Tibial artery (tissue), 4 donors: ENCODE measurements at regions not wholly inside any gene's neighbourhood (a gene's known extent, or its start where the extent isn't known, plus 50 kb on each side); places are given as distances from the start of the nearest gene placed in this dataset.

Experiments
- DNase-seq, 2 donors: peaks; one replicate each; pipeline ENCODE4 v3.0.0-alpha.2; 2019
- H3K27ac ChIP-seq, 2 donors: fragments of 200-600 bp; sonication (generic) in 1 of 2; 1 replicate in 1 of 2; 2 replicates in 1 of 2; pipeline ENCODE4 v1.5.1; 2018 to 2019; ENCODE audit warnings: mild to moderate bottlenecking in 1 of 2
- H3K27me3 ChIP-seq, 2 donors: fragments of 200-600 bp; sonication (generic) in 1 of 2; one replicate each; pipeline versions ENCODE4 v1.5.1 to v1.6.0; 2016 to 2019
- H3K36me3 ChIP-seq, 3 donors: fragments of 200-600 bp; sonication (generic) in 2 of 3; one replicate each; pipeline ENCODE4 v1.5.1; 2016 to 2019; ENCODE audit warnings: mild to moderate bottlenecking in 2 of 3
- H3K4me1 ChIP-seq, 4 donors: fragments of 200-600 bp; sonication (generic) in 2 of 4; 1 replicate in 3 of 4; 2 replicates in 1 of 4; pipeline ENCODE4 v1.5.1; 2016 to 2019
- H3K4me3 ChIP-seq, 2 donors: fragments of 200-600 bp; sonication (generic) in 1 of 2; 1 replicate in 1 of 2; 2 replicates in 1 of 2; pipeline ENCODE4 v1.5.1; 2018 to 2019; ENCODE audit warnings: mild to moderate bottlenecking in 2 of 2
- H3K9me3 ChIP-seq, 3 donors: fragments of 200-600 bp; sonication (generic) in 1 of 3; one replicate each; pipeline ENCODE4 v1.5.1; 2016 to 2019
- CTCF ChIP-seq, 2 experiments: fragments of 200-600 bp in 1 of 2; fragments of 450-650 bp in 1 of 2; IDR thresholded peaks; one replicate each; pipeline ENCODE4 v1.5.1; 2017 to 2019; ENCODE audit warnings: antibody characterized with exemption in 2 of 2, mild to moderate bottlenecking in 1 of 2, moderate library complexity in 1 of 2
- intact Hi-C: fragments of 100-400 bp; cut with DNase I; formaldehyde crosslinking; loops from one replicate; pipeline ENCODE4 v1.15.0; 2023; ENCODE audit warnings: low total_unique reads

GRCh38 chr4:20403290-20403689 lies 151.6 kb downstream of the SLIT2 start:
- H3K27me3 ChIP-seq: no peaks in the 10 kb centered on the region
- peaks cover 0 to 3% (median 0%) of the 10 kb centered on the region in 4 donors for H3K4me1 ChIP-seq
- DNase-seq: no peak
- intact Hi-C loops: no loop called here
- TF ChIP-seq CTCF (IDR thresholded peaks at IDR 0.05): no peak
- H3K27ac ChIP-seq: no peak overlapping the region
- H3K9me3 ChIP-seq: no peaks in the 10 kb centered on the region
- H3K36me3 ChIP-seq: no peaks in the 10 kb centered on the region
- no peak overlapping the region for H3K4me3 ChIP-seq

GRCh38 chr4:20403846-20404245 lies 152.1 kb downstream of the SLIT2 start:
- peaks cover 0 to 5% (median 0%) of the 10 kb centered on the region in 4 donors for H3K4me1 ChIP-seq
- DNase-seq: no peak
- intact Hi-C loops: no loop called here

GRCh38 chr4:20408611-20409010 lies 156.9 kb downstream of the SLIT2 start:
- Histone ChIP-seq H3K27me3 (no peaks in the 10 kb centered on the region), H3K36me3 (no peaks in the 10 kb centered on the region), H3K9me3 (no peaks in the 10 kb centered on the region), H3K4me3 (no peak overlapping the region), H3K4me1 (peaks cover 0 to 5% (median 0%) of the 10 kb centered on the region in 4 donors), H3K27ac (peak overlapping the region in 1 of 2 donors; percentile 17)
- DNase-seq: no peak
- no peak for TF ChIP-seq CTCF (IDR thresholded peaks at IDR 0.05)
- intact Hi-C loops: no loop called here

More at GRCh38 chr4:20403846-20404245, 152.1 kb downstream of the SLIT2 start:
- H3K27ac ChIP-seq: no peak overlapping the region
- no peak overlapping the region for H3K4me3 ChIP-seq
- TF ChIP-seq CTCF (IDR thresholded peaks at IDR 0.05): no peak
- H3K27me3 ChIP-seq: no peaks in the 10 kb centered on the region
- no peaks in the 10 kb centered on the region for H3K9me3 ChIP-seq
- H3K36me3 ChIP-seq: no peaks in the 10 kb centered on the region

- no peaks in the 10 kb centered on the region for H3K9me3 ChIP-seq
- intact Hi-C loops: loop anchor here (10.0 kb wide), 1 partner anchor 273 kb away; no protein-coding TSS in a partner anchor
These were observed 160.4 kb downstream of the SLIT2 start for GRCh38 chr4:20412072-20412471.

GRCh38 chr4:20416800-20417199 lies 165.1 kb downstream of the SLIT2 start:
- peaks cover 0 to 5% (median 0%) of the 10 kb centered on the region in 4 donors for H3K4me1 ChIP-seq
- no peak overlapping the region for H3K27ac ChIP-seq
- H3K4me3 ChIP-seq: no peak overlapping the region
- no peak for TF ChIP-seq CTCF (IDR thresholded peaks at IDR 0.05)
- DNase-seq: no peak
- intact Hi-C loops: loop anchor here (10.0 kb wide), 1 partner anchor 268 kb away; no protein-coding TSS in a partner anchor
- H3K27me3 ChIP-seq: no peaks in the 10 kb centered on the region
- no peaks in the 10 kb centered on the region for H3K36me3 ChIP-seq
- no peaks in the 10 kb centered on the region for H3K9me3 ChIP-seq

More at GRCh38 chr4:20412072-20412471, 160.4 kb downstream of the SLIT2 start:
- Histone ChIP-seq H3K36me3 (no peaks in the 10 kb centered on the region), H3K27me3 (no peaks in the 10 kb centered on the region), H3K4me1 (peaks cover 0 to 5% (median 0%) of the 10 kb centered on the region in 4 donors), H3K4me3 (no peak overlapping the region), H3K27ac (no peak overlapping the region)
- no peak for TF ChIP-seq CTCF (IDR thresholded peaks at IDR 0.05)
- DNase-seq: no peak
